A673 (cell line): ENCODE measurements at regions not wholly inside any gene's neighbourhood (a gene's known extent, or its start where the extent isn't known, plus 50 kb on each side); places are given as distances from the start of the nearest gene placed in this dataset.

Source experiments
- BruUV-seq: library from RNA; stranded (reverse); fragments of 400-500 nt; replicated peaks from 2 replicates; lab custom pipeline; 2021; lab: Mats Ljungman, UMichigan
- CTCF ChIA-PET: fragments of 300-600 bp; sonication (Branson Sonifier 250); formaldehyde crosslinking; loops from one replicate; lab custom pipeline; 2022; ENCODE audit warnings: antibody characterized with exemption; lab: Charles Lee
- POLR2A ChIA-PET: fragments of 300-600 bp; sonication (Branson Sonifier 250); formaldehyde crosslinking; loops from one replicate; lab custom pipeline; 2022; ENCODE audit warnings: antibody characterized with exemption; ENCODE audit not compliant: low non-redundant PET; lab: Charles Lee
- DNase-seq: peaks from one replicate; pipeline ENCODE4 v3.0.0-alpha.2; 2015; ENCODE audit warnings: low spot score
- H3K27ac ChIP-seq: fragments of 200-600 bp; sonication (generic); 2 replicates; pipeline ENCODE4 v1.5.1; 2016; ENCODE audit warnings: mixed run types, low read depth, mild to moderate bottlenecking, mixed read lengths, antibody characterized with exemption, low read length; ENCODE audit not compliant: poor library complexity, severe bottlenecking
- H3K27me3 ChIP-seq: fragments of 200-600 bp; sonication (generic); replicated peaks from 2 replicates; pipeline ENCODE4 v1.6.1; 2017; ENCODE audit warnings: mixed run types, low read depth, mild to moderate bottlenecking, mixed read lengths, antibody characterized with exemption, low read length; ENCODE audit not compliant: insufficient read depth, poor library complexity
- H3K36me3 ChIP-seq: fragments of 200-600 bp; sonication (generic); 2 replicates; pipeline ENCODE4 v1.6.1; 2016; ENCODE audit warnings: mixed run types, mild to moderate bottlenecking, mixed read lengths, antibody characterized with exemption, low read length; ENCODE audit not compliant: insufficient read depth, poor library complexity, severe bottlenecking
- H3K4me1 ChIP-seq: fragments of 200-600 bp; sonication (generic); 2 replicates; pipeline ENCODE4 v1.6.1; 2017; ENCODE audit warnings: mixed run types, mild to moderate bottlenecking, mixed read lengths, antibody characterized with exemption, low read length; ENCODE audit not compliant: insufficient read depth, poor library complexity, severe bottlenecking
- H3K4me3 ChIP-seq: fragments of 200-600 bp; sonication (generic); 2 replicates; pipeline ENCODE4 v1.5.1; 2016; ENCODE audit warnings: low read depth, mixed run types, mild to moderate bottlenecking, mixed read lengths, low read length; ENCODE audit not compliant: poor library complexity, severe bottlenecking
- H3K9me3 ChIP-seq: fragments of 200-600 bp; sonication (generic); 2 replicates; pipeline ENCODE4 v1.6.1; 2016; ENCODE audit warnings: mixed run types, low read depth, mild to moderate bottlenecking, mixed read lengths, antibody characterized with exemption, low read length; ENCODE audit not compliant: poor library complexity, severe bottlenecking
- EZH2 ChIP-seq: fragments of 200-600 bp; sonication (generic); IDR thresholded peaks from 2 replicates; pipeline ENCODE4 v1.6.1; 2017; ENCODE audit warnings: borderline replicate concordance, low read depth, mild to moderate bottlenecking, mixed read lengths, antibody characterized with exemption, low read length; ENCODE audit not compliant: poor library complexity, severe bottlenecking
- intact Hi-C: fragments of 100-400 bp; cut with micrococcal nuclease; formaldehyde crosslinking; loops from one replicate; pipeline ENCODE4 v1.10.0; 2022; ENCODE audit not compliant: unreplicated experiment
- TF ChIP-seq, protein P1 (sequence below): fragments of 300-800, 200-600 bp; sonication (generic); conservative IDR thresholded peaks from 2 replicates; pipeline ENCODE4 v1.5.1; 2017; ENCODE audit warnings: low read depth, mild to moderate bottlenecking, antibody characterized with exemption, low read length, moderate library complexity, mixed read lengths

DNA sequence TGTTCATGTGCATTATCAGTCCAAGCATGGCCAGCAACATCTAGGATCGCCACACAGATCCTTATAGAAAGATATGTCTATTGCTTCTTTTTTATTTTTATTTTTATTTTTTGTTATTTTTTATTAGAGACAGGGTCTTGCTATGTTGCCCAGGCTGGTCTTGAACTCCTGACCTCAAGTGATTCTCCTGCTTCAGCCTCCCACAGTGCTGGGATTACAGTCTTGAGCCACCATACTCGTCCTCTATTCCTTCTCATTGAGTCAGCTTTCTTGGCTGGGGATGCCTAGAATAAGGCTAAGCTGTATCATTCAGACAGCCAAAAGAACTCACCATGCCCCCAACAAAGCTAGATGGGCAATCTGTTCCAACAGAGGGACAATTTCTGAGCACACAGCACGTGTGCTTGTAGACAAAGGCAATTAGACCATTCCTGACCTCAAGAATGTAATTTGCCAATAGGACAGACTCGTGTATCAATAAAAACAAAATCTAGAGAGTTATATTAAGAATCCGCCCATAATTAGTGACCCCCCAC lies 264.0 kb upstream of the NEBL start:
- BruUV-seq, result no TSS peak
- Histone ChIP-seq H3K27ac (no peak overlapping the region), H3K4me3 (no peak overlapping the region), H3K36me3 (no peaks in the 10 kb centered on the region), H3K27me3 (no peaks in the 10 kb centered on the region), H3K4me1 (no peaks in the 10 kb centered on the region), H3K9me3 (no peaks in the 10 kb centered on the region)
- intact Hi-C loops, result no loop called here
- POLR2A ChIA-PET, result no interaction called here
- CTCF ChIA-PET, result no interaction called here
- DNase-seq, result no peak
- TF ChIP-seq, protein P1, sequence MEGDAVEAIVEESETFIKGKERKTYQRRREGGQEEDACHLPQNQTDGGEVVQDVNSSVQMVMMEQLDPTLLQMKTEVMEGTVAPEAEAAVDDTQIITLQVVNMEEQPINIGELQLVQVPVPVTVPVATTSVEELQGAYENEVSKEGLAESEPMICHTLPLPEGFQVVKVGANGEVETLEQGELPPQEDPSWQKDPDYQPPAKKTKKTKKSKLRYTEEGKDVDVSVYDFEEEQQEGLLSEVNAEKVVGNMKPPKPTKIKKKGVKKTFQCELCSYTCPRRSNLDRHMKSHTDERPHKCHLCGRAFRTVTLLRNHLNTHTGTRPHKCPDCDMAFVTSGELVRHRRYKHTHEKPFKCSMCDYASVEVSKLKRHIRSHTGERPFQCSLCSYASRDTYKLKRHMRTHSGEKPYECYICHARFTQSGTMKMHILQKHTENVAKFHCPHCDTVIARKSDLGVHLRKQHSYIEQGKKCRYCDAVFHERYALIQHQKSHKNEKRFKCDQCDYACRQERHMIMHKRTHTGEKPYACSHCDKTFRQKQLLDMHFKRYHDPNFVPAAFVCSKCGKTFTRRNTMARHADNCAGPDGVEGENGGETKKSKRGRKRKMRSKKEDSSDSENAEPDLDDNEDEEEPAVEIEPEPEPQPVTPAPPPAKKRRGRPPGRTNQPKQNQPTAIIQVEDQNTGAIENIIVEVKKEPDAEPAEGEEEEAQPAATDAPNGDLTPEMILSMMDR, result no peak
- no peak for TF ChIP-seq EZH2

DNA sequence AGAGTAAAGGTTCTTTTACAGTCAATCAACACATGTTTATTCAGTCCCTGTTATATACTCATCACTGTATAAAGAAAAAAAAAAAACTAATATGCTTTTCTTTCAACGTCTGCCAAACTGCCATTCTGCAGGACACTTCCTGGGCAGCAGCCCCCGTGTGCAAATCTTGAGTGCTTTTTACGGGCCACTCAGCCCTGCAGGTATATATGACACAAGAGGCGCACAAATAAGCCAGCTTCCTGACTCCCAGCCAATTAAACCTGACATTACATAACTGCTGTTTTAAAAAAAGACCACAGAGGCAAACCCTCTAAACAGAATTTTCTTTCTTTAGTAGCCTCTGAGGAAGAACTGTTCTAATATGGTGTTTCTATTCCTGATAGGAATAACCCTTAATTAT lies 263.0 kb upstream of the NEBL start:
- BruUV-seq, result no TSS peak
- Histone ChIP-seq H3K27me3 (no peaks in the 10 kb centered on the region), H3K9me3 (no peaks in the 10 kb centered on the region), H3K27ac (no peak overlapping the region), H3K4me1 (no peaks in the 10 kb centered on the region), H3K4me3 (no peak overlapping the region), H3K36me3 (no peaks in the 10 kb centered on the region)
- ChIA-PET POLR2A (no interaction called here), CTCF (no interaction called here)
- TF ChIP-seq, protein P1, result no peak
- TF ChIP-seq EZH2, result no peak
- intact Hi-C loops, result no loop called here
- no peak for DNase-seq

DNA sequence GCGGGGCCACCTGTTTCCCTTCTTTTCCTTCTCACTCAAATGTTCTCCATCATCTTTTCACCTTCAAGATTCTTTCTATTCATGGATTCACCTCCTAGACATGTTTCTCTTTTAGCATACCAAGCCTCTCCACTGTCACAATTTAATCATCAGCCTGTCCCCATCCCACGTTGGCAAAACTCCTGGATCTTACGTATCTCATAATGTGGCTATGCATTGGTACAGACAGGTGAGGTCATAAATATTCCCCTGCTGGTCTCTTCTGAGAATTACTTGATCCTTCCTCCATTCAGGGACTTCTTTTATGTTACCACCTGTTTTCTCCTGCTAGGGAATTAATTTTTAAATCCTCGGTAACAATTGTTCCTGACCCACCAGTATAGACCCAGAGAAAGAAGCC lies 262.6 kb upstream of the NEBL start:
- no peak for DNase-seq
- BruUV-seq, result no TSS peak
- Histone ChIP-seq H3K9me3 (no peaks in the 10 kb centered on the region), H3K36me3 (no peaks in the 10 kb centered on the region), H3K27me3 (no peaks in the 10 kb centered on the region), H3K4me1 (no peaks in the 10 kb centered on the region), H3K4me3 (no peak overlapping the region), H3K27ac (no peak overlapping the region)
- POLR2A ChIA-PET, result no interaction called here
- TF ChIP-seq, protein P1, result no peak
- no peak for TF ChIP-seq EZH2
- intact Hi-C loops, result no loop called here
- CTCF ChIA-PET, result no interaction called here
